ENCODE measurements at regions not wholly inside any gene's neighbourhood (a gene's known extent, or its start where the extent isn't known, plus 50 kb on each side); places are given as distances from the start of the nearest gene placed in this dataset.

GRCh38 chrX:20454117-20454516 is 187.4 kb upstream of the RPS6KA3 start:
- no peak for ATAC-seq
- in situ Hi-C loops (cut with MboI) (no loop called here), intact Hi-C loops (cut with micrococcal nuclease) (no loop called here)
- ChIA-PET CTCF (ENCODE audit: low intra/inter-chr PET ratio) (no interaction called here), POLR2A (interaction anchor here (1.5 kb wide), 1 partner anchor 10 kb away, joined by 3 read pairs; no protein-coding TSS in a partner anchor)
- Histone ChIP-seq H3K36me3 (ENCODE audit: control insufficient read depth, insufficient read depth, low read length) (no peaks in the 10 kb centered on the region), H2AFZ (ENCODE audit: low read depth, low read length) (no peak overlapping the region), H4K20me1 (replicated peaks; ENCODE audit: control insufficient read depth, insufficient read depth, low read length) (no peaks in the 10 kb centered on the region), H3K9ac (ENCODE audit: insufficient read depth in 1 of 2, low read depth in 2 of 2, low read length in 2 of 2) (no peak overlapping the region), H3K27ac (ENCODE audit: extremely low read depth, low read depth, low read length) (no peak overlapping the region), H3K4me2 (ENCODE audit: insufficient read depth, low read length) (no peak overlapping the region), H3K9me1 (ENCODE audit: control insufficient read depth, insufficient read depth, low read length) (no peaks in the 10 kb centered on the region), H3K27me3 (ENCODE audit: control insufficient read depth in 2 of 2, insufficient read depth in 2 of 2, low read length in 2 of 2) (no peaks in the 10 kb centered on the region), H3K79me2 (ENCODE audit: control insufficient read depth, insufficient read depth, low read length) (no peaks in the 10 kb centered on the region), H3K4me1 (replicated peaks in 1 of 2; ENCODE audit: control insufficient read depth in 2 of 2, insufficient read depth in 2 of 2, low read length in 2 of 2) (no peaks in the 10 kb centered on the region), H3K4me3 (no peak overlapping the region), H3K9me3 (replicated peaks; ENCODE audit: control insufficient read depth, insufficient read depth, low read depth, low read length) (no peaks in the 10 kb centered on the region)
- WGBS (ENCODE audit: insufficient coverage, low coverage, missing lambda C conversion rate), result 5% methylated on average over 3 of the region's 3 CpGs
- BruUV-seq (replicated peaks), result no TSS peak
- TF ChIP-seq ARID2 (IDR thresholded peaks at IDR 0.05), result no peak
- no peak for TF ChIP-seq TCF7 (IDR thresholded peaks at IDR 0.05; ENCODE audit: borderline replicate concordance)
- TF ChIP-seq NR3C1 (CRISPR knock-in tag; IDR thresholded peaks at IDR 0.05), result no peak
- no peak for TF ChIP-seq REST (IDR thresholded peaks at IDR 0.05; ENCODE audit: borderline replicate concordance)
- TF ChIP-seq REST (CRISPR knock-in tag; IDR thresholded peaks at IDR 0.05; ENCODE audit: low read depth), result no peak
- no peak for TF ChIP-seq TBP (optimal IDR thresholded peaks at IDR 0.05; ENCODE audit: low read depth, low read length)
- no peak for TF ChIP-seq NR4A1 (CRISPR knock-in tag; IDR thresholded peaks at IDR 0.05)
- no peak for TF ChIP-seq NR4A1 (tag; IDR thresholded peaks at IDR 0.05)
- no peak for TF ChIP-seq RBM15 (IDR thresholded peaks at IDR 0.05; ENCODE audit: insufficient read depth, low read length)
- no peak for TF ChIP-seq ADNP (tag; IDR thresholded peaks at IDR 0.05)
- no peak for TF ChIP-seq TBL1XR1 (IDR thresholded peaks at IDR 0.05; ENCODE audit: low read length in 2 of 2)
- FAIRE-seq, result no peak
- DNase-seq (ENCODE audit: extremely low read depth in 1 of 4, low spot score in 3 of 4), result no peak

Data from K562 (cell line).